DLD1 (cell line): ENCODE measurements at regions not wholly inside any gene's neighbourhood (a gene's known extent, or its start where the extent isn't known, plus 50 kb on each side); places are given as distances from the start of the nearest gene placed in this dataset.

Experiments used
- in situ Hi-C: cut with HindIII; loops from 2 replicates; pipeline ENCODE4 v1.10.0; 2017; ENCODE audit warnings: low sequenced_read_pairs

DNA sequence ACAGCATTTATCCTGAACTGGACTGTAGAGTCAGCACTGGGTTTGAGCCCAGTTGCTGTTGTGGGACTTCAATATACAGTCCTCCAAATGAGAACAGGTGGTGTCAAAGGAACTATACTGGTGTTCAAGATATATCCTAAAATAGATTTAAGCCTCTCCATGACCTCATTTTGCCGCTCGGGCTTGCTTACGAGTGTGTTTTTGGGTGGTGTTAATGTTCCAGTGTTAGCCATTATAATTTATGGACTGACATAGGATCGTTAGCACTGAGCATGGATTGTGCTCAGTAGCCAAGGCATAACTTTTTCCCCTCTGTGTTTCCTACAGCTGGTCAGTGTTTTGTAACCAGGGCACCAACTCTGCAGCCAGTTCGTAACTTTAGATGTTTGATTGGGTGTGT is 306.6 kb downstream of the SPATA31D1 start:
- in situ Hi-C loops: no loop called here

GRCh38 chr9:82299870-82300269 is 311.3 kb downstream of the SPATA31D1 start:
- in situ Hi-C loops: no loop called here

DNA sequence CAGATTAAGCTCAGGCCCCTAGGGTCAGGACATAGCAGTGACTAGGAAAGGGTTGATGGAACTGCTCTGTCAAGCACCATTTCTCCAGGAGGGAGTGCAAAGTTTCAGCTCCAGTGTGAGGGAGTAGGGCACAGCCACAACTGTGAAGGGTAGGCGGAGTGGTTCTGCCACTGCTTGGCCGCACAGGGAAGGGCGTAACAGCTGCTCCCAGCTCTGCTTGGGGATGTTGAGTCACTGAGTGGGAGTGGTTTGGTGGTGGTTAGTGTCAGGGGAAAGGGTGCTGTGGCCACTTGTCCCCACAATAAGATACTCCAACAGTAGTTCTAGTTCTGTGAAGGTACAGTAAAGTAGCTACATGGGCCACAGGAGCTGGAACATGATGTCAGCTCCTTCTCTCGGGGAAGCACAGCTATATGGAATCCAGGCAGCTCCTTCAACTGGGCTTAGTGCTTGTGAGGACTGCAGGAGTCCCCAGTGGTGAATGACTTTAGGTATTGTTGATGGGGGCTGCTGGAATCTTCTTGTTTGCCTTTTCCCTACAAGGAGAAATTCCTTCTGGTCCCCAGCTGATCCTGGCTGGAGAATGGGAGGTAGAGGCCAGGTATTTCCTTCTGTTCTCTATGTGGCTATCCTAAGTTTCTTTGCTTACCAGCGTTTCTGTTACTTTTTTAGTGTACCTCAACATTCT is 314.5 kb downstream of the SPATA31D1 start:
- in situ Hi-C loops: no loop called here

DNA sequence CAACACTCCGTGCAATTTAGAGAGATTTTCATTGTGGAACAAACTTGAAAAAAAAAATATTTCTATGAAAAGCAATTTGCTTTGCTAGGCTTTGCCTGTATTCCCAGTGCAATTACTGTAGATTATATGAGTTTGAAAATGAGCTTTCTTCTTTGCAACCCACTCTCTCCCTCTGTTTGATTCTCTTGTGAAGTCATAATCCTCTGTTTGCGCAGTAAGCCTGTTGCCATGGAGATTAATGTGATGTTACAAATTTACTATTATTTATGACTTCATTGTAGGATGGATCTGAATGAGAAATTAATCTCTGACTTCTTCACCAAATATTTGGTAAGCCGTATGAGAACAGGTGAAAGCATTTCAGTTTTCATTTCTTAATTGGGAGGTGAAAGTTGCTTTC is 320.3 kb downstream of the SPATA31D1 start:
- in situ Hi-C loops: no loop called here

DNA sequence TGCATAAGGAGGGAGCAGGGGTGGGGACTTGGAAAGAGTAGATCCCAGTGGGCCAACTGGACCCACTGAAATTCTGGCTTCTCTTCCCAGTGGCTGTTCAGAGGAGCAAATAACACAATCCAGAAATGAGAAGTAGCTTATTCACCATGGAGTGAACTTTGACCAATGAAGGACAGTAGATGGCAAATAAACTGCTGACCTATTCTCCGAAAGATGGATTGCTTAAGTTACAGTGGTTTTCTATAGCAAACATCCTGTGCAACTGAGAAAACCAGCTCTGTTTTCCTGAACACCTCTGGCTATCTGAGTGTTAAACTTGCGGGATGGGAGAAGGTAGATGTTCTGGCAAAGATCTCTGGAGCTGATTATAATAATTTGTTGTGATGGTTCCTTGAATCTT is 325.1 kb downstream of the SPATA31D1 start:
- in situ Hi-C loops: no loop called here

DNA sequence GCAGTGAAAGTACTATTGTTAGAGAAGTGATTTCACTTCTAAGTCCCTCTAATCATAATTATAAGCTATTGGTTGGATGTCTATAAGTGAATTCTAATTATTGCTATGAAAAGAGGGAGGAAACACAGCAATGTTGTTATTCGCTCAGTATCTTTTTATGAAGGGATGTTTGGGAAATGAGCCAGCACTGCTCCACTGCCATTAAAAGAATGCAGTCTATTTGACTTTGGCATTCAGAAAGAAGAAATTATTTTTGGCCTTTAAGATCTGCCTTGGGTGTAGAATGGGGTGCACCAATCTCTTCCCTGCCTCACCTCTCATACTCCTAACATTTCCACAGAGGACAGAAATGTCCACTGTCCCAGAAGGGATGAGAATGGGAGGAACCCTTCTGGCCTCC is 332.0 kb downstream of the SPATA31D1 start:
- in situ Hi-C loops: no loop called here

GRCh38 chr9:82325907-82326306 is 337.3 kb downstream of the SPATA31D1 start:
- in situ Hi-C loops: no loop called here

GRCh38 chr9:82327641-82328040 is 339.1 kb downstream of the SPATA31D1 start:
- in situ Hi-C loops: no loop called here

DNA sequence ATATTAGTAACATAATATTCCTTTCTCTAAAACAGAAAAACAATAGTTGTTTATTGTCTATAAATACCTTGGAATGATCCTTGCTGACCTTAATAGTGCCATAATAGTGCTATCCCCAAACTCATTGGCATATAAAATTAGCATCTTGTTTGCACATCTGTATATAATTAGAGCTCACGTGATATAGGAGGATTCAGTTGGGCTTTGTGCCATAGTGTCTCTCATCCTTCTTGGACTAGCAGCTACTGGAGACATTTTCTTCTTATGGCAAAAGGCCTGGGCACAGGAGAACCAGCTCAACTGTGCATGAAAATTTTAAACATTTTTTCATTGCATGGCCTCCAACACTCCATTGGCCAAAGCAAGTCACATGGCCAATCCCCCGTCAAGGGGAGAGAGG is 342.5 kb downstream of the SPATA31D1 start:
- in situ Hi-C loops: no loop called here

DNA sequence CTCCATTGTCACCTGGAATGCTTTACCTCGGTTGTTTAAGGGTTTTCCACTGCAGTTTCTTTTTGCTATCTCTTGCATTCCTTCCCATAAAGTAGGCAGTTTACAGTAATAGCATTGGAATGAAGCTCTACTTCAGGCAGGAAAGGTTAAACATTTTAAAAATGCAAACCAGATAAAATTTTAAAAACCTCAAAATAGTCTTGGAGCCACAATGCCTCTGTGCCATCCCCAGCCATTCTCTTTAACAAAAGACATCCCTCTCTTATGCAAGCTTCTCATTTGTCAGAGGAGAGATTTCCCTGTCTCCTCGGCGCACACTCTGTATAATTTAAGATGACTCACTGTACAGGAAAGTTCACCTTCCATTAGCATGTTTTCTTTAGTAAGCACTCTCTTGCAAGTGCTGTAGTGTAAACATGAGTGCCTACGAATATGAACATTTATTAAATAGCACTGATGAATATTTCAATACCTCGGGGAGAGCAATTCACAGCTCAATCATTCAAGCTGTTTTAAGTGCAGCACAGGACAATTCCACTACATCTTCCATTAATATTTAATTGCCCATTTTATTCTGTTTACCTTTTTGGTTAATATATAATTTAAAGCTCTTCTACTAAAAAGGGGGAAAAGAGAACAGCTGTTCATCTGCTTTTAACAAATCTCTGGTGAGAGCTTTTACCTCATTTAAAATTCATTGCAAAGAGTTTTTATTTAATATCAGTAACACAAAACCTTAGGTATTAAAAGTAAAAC is 343.6 kb downstream of the SPATA31D1 start:
- in situ Hi-C loops: no loop called here

GRCh38 chr9:82332774-82333152 is 344.2 kb downstream of the SPATA31D1 start:
- in situ Hi-C loops: no loop called here

GRCh38 chr9:82333671-82334070 is 345.1 kb downstream of the SPATA31D1 start:
- in situ Hi-C loops: no loop called here

DNA sequence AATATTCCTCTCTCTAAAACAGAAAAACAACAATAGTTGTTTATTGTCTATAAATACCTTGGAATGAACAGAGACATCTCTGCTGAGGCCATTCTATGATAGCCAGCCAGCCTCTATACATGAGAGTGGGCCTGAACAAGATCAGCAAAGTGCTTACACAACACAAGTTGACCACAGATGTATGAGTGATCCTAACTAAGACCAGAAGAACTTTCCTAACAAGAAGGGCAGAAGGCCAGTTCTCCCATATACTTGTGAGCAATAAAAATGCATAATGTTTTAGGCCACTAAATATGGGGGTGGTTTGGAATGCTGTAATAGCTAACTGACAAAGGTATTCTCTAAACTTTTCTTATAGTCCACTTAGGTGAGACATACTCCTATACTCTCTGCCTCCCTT is 345.7 kb downstream of the SPATA31D1 start:
- in situ Hi-C loops: no loop called here

- in situ Hi-C loops: no loop called here
Measured at GRCh38 chr9:82337351-82337750, 348.8 kb downstream of the SPATA31D1 start.

DNA sequence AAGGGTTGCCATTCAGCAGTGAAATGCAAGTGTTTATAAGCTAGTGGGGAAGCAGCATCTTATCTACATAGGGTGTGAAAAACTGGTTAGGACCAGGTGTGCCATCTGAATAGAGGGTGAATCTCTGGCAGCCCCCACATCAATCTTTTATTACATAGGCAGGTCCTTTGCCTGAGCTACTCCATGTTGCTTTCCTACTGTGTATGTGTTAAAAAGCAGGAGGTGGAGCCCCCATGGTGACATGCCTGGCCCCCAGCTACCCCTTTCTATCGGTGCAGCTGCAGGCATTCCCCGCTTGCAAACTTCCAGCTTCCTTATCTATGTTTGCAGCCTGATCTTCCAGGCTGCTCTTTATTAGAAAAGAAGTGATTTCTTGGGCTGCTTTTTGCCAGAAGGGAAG is 353.5 kb downstream of the SPATA31D1 start:
- in situ Hi-C loops: no loop called here

GRCh38 chr9:82346040-82346439 is 357.5 kb downstream of the SPATA31D1 start:
- in situ Hi-C loops: no loop called here

DNA sequence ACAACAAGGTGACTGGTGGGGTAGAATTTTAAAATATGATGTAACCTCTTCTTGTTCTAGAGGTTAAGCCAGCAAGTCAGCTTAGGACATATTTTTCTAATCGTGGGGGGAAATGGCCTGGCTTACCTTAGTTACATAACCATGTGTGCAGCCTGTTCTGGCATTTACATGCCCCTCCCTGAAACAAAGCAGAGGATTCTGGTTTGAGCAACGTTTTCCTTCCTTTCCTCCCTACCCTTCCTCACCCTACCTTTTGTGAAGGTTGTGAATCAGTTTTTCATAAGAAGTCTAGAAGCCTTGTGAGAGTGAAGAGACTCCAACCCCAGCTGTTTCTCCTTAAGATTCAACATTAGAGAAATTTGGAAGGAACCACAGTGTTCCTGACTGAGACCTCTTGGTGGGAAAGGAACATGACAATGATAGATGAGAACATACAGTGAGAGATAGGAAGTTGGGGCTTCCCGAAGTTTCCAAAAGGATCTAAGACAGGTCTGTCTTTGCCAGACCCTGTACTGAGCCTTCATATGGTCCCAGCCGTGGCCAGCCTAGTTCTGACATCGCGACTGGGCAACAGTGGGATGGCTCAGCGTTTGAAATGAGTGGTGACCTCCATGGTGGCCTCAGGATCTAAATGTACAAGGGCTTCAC is 365.2 kb downstream of the SPATA31D1 start:
- in situ Hi-C loops: no loop called here

DNA sequence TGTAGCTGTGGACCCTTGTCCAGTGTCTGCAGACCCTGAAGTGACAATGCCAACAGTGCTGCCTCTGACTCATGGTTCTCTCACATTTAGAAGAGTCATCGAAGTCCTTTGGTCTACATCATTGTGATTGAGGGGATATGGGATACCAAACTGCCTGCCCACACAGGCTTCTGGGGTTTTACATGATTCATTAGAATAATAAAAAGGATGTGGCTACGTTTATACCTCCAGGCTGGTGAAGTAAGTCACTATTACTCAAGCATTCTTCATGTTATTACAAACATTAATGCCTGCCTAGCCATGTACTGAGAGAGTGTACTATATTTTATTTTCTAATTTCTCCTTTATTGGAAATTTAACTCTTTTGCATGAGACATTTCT is 365.7 kb downstream of the SPATA31D1 start:
- in situ Hi-C loops: no loop called here

DNA sequence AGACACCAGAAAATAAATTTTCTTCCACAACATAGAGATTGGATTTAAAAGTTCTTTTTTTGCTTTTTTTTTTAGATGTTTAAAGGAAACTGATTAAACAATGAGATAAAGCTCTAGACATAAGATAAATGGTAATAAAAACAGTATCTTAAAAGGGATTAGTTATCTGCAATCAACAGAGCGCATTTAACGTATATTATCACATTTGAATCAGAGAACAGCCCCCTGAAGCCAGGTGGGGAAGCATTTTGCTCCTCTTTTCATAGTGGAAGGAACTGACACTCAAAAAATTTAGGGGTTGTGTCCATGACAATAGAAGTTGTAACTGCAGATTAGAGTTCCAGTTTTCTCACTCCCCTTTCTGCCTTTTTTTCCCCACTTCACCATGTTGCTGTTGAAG is 367.6 kb downstream of the SPATA31D1 start:
- in situ Hi-C loops: no loop called here

GRCh38 chr9:82356871-82357270 is 368.3 kb downstream of the SPATA31D1 start:
- in situ Hi-C loops: no loop called here

GRCh38 chr9:82363198-82363597 is 374.6 kb downstream of the SPATA31D1 start:
- in situ Hi-C loops: no loop called here

DNA sequence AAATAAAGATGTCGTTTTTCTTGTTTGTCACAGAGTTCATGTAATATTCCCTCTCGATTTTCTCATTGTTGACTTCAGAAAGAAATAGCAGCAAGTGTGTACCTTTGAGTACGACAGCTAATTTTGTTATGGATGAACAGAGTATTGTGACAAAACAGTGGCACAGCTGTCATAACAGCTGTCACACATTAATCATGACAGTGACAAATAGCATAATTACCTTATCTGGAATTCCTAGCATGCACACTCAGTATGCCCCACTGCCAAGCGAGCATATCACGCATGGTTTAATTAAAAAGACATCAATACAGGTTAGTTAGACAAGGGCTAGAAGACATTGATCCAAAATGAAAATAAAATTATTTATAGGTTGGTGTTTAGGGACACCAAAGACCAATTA is 375.1 kb downstream of the SPATA31D1 start:
- in situ Hi-C loops: no loop called here
